ENCODE measurements at regions not wholly inside any gene's neighbourhood (a gene's known extent, or its start where the extent isn't known, plus 50 kb on each side); places are given as distances from the start of the nearest gene placed in this dataset.
A peak's percentile ranks its signal among the peaks of the same experiment; 100 is the strongest.

DNA sequence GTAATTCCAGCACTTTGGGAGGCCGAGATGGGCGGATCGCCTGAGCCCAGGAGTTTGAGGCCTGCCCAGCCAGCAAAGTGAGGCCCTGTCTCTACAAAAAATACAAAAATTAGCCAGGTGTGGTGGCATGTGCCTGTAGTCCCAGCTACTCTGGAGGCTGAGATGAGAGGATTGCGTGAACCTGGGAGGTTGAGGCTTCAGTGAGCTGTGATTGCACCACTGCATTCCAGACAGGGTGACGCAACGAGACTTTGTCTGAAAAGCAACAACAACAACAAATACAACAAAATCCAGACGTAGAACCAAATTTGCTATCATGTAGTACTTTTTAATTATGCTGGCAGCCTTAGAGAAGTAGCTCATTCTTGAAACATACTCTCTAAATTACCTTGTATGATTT is 277.1 kb downstream of the KLF5 start:
- Histone ChIP-seq H2AFZ (ENCODE audit: low read length) (no peak overlapping the region), H3K36me3 (ENCODE audit: low read depth, low read length) (no peaks in the 10 kb centered on the region), H3K27me3 (ENCODE audit: low read length) (no peaks in the 10 kb centered on the region), H3K4me3 (ENCODE audit: low read length) (no peak overlapping the region), H3F3A (ENCODE audit: low read length, unreplicated experiment) (peaks cover 6% of the 10 kb centered on the region), H4K20me1 (ENCODE audit: low read length) (no peaks in the 10 kb centered on the region), H3K9ac (ENCODE audit: low read length) (peak overlapping the region; percentile 87), H3K9me2 (replicated peaks; ENCODE audit: low read length) (no peaks in the 10 kb centered on the region), H3K79me2 (ENCODE audit: low read length) (no peaks in the 10 kb centered on the region), H3K27ac (ENCODE audit: low read length) (peak overlapping the region; percentile 100), H3K4me2 (ENCODE audit: low read length) (peak overlapping the region; percentile 56), H3K9me3 (ENCODE audit: low read length) (no peaks in the 10 kb centered on the region), H3K4me1 (ENCODE audit: insufficient read depth, low read length) (peaks cover 60% of the 10 kb centered on the region)
- CTCF ChIA-PET: no interaction called here
- DNase-seq: no peak
- ATAC-seq: no peak
- POLR2A ChIA-PET (ENCODE audit: unreplicated experiment): interaction anchor here (0.7 kb wide), 1 partner anchor 276 kb away, joined by 6 read pairs; no protein-coding TSS in a partner anchor
- intact Hi-C loops (cut with micrococcal nuclease): loop anchor here (1.0 to 5.0 kb wide), 7 partner anchors 75 to 371 kb away; no protein-coding TSS in a partner anchor
- no TSS peak for BruUV-seq (replicated peaks)
- TF ChIP-seq EZH2phosphoT487 (IDR thresholded peaks at IDR 0.05; ENCODE audit: borderline replicate concordance, low read length) (no peak), EZH2 (IDR thresholded peaks at IDR 0.05; ENCODE audit: low read length, unreplicated experiment) (no peak)
- TF ChIP-seq, protein P1, sequence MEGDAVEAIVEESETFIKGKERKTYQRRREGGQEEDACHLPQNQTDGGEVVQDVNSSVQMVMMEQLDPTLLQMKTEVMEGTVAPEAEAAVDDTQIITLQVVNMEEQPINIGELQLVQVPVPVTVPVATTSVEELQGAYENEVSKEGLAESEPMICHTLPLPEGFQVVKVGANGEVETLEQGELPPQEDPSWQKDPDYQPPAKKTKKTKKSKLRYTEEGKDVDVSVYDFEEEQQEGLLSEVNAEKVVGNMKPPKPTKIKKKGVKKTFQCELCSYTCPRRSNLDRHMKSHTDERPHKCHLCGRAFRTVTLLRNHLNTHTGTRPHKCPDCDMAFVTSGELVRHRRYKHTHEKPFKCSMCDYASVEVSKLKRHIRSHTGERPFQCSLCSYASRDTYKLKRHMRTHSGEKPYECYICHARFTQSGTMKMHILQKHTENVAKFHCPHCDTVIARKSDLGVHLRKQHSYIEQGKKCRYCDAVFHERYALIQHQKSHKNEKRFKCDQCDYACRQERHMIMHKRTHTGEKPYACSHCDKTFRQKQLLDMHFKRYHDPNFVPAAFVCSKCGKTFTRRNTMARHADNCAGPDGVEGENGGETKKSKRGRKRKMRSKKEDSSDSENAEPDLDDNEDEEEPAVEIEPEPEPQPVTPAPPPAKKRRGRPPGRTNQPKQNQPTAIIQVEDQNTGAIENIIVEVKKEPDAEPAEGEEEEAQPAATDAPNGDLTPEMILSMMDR (conservative IDR thresholded peaks at IDR 0.05; ENCODE audit: low read depth, low read length): no peak

DNA sequence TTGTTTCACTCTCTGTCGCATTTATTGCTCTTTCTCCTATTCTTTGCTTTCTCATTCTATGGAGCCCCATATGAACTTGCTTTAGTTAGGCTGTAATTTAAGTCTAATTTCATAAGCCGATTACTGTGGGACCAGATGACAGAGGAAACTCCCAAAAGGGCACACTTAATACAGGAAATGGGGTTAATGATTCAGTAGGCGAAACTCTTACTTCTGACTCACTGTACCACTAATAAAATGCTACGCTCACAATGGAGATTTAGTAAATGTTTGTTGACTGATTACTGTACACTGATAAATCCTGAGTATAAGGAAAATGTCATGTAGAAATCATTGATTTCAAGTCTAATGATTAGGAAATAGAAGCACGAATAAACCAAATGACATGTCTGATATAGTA is 276.4 kb downstream of the KLF5 start:
- POLR2A ChIA-PET (ENCODE audit: unreplicated experiment): no interaction called here
- H4K20me1 ChIP-seq (ENCODE audit: low read length): no peaks in the 10 kb centered on the region
- no peak overlapping the region for H3K4me3 ChIP-seq (ENCODE audit: low read length)
- peak overlapping the region; percentile 94 for H3K9ac ChIP-seq (ENCODE audit: low read length)
- no TSS peak for BruUV-seq (replicated peaks)
- peak overlapping the region; percentile 100 for H3K27ac ChIP-seq (ENCODE audit: low read length)
- no peak overlapping the region for H2AFZ ChIP-seq (ENCODE audit: low read length)
- CTCF ChIA-PET: interaction anchor here (0.6 kb wide), 1 partner anchor 9 kb away, joined by 3 read pairs; no protein-coding TSS in a partner anchor
- TF ChIP-seq, protein P1 (conservative IDR thresholded peaks at IDR 0.05; ENCODE audit: low read depth, low read length): no peak
- TF ChIP-seq EZH2 (IDR thresholded peaks at IDR 0.05; ENCODE audit: low read length, unreplicated experiment): no peak
- no peak for TF ChIP-seq EZH2phosphoT487 (IDR thresholded peaks at IDR 0.05; ENCODE audit: borderline replicate concordance, low read length)
- DNase-seq: peak; percentile 90
- no peaks in the 10 kb centered on the region for H3K27me3 ChIP-seq (ENCODE audit: low read length)
- H3K36me3 ChIP-seq (ENCODE audit: low read depth, low read length): no peaks in the 10 kb centered on the region
- H3F3A ChIP-seq (ENCODE audit: low read length, unreplicated experiment): peaks cover 6% of the 10 kb centered on the region
- intact Hi-C loops (cut with micrococcal nuclease): loop anchor here (1.0 to 5.0 kb wide), 7 partner anchors 76 to 372 kb away; no protein-coding TSS in a partner anchor
- ATAC-seq: peak; percentile 60
- peak overlapping the region; percentile 64 for H3K4me2 ChIP-seq (ENCODE audit: low read length)
- H3K4me1 ChIP-seq (ENCODE audit: insufficient read depth, low read length): peaks cover 60% of the 10 kb centered on the region
- no peaks in the 10 kb centered on the region for H3K79me2 ChIP-seq (ENCODE audit: low read length)
- no peaks in the 10 kb centered on the region for H3K9me3 ChIP-seq (ENCODE audit: low read length)
- H3K9me2 ChIP-seq (replicated peaks; ENCODE audit: low read length): no peaks in the 10 kb centered on the region

DNA sequence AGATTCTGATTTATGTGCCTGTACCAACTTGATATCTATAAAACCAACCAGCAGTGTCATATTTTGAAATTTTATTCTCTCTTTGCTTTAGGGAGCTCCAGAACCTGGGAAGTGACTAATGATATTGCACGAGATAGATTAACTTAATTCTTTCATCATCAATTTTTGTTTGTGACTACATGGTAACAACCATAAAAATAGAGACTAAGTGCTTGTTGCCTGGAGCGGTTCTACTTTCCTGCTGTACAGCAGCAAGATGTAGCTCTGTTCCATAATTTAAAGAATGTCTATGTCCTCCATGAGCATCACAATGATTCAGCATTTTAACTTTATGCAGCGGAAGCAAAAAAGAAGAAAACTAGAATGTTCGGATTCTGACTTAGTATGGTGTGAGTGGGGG is 275.6 kb downstream of the KLF5 start:
- DNase-seq (peak; percentile 67), ATAC-seq (peak; percentile 11; the same call in 1 of the 2 replicates)
- Histone ChIP-seq H4K20me1 (ENCODE audit: low read length) (no peaks in the 10 kb centered on the region), H3K4me1 (ENCODE audit: insufficient read depth, low read length) (peaks cover 59% of the 10 kb centered on the region), H3K9me3 (ENCODE audit: low read length) (no peaks in the 10 kb centered on the region), H3K9ac (ENCODE audit: low read length) (peak overlapping the region; percentile 94), H3K4me3 (ENCODE audit: low read length) (no peak overlapping the region), H3K9me2 (replicated peaks; ENCODE audit: low read length) (no peaks in the 10 kb centered on the region), H2AFZ (ENCODE audit: low read length) (no peak overlapping the region), H3K36me3 (ENCODE audit: low read depth, low read length) (no peaks in the 10 kb centered on the region), H3K4me2 (ENCODE audit: low read length) (peak overlapping the region; percentile 64), H3F3A (ENCODE audit: low read length, unreplicated experiment) (peaks cover 6% of the 10 kb centered on the region), H3K79me2 (ENCODE audit: low read length) (no peaks in the 10 kb centered on the region), H3K27me3 (ENCODE audit: low read length) (no peaks in the 10 kb centered on the region), H3K27ac (ENCODE audit: low read length) (peak overlapping the region; percentile 100)
- no TSS peak for BruUV-seq (replicated peaks)
- POLR2A ChIA-PET (ENCODE audit: unreplicated experiment): no interaction called here
- CTCF ChIA-PET: interaction anchor here (0.6 to 0.7 kb wide), 2 partner anchors 9 to 140 kb away, joined by 3 to 4 read pairs; no protein-coding TSS in a partner anchor
- intact Hi-C loops (cut with micrococcal nuclease): loop anchor here (2.0 kb wide), 4 partner anchors 116 to 338 kb away; no protein-coding TSS in a partner anchor
- TF ChIP-seq EZH2phosphoT487 (IDR thresholded peaks at IDR 0.05; ENCODE audit: borderline replicate concordance, low read length) (no peak), EZH2 (IDR thresholded peaks at IDR 0.05; ENCODE audit: low read length, unreplicated experiment) (no peak)
- TF ChIP-seq, protein P1 (conservative IDR thresholded peaks at IDR 0.05; ENCODE audit: low read depth, low read length): no peak

Measured in PC-3 (cell line).